ENCODE measurements at regions not wholly inside any gene's neighbourhood (a gene's known extent, or its start where the extent isn't known, plus 50 kb on each side); places are given as distances from the start of the nearest gene placed in this dataset.
"Not testable (repeated sequence)": the region's sequence is repeated elsewhere in the genome, so short reads cannot be mapped to it uniquely, and the experiment has no call there.

GRCh38 chr14:43361751-43362150 lies 1145.3 kb downstream of the FSCB start:
- no peak for DNase-seq

- no peak for DNase-seq
Observed at GRCh38 chr14:43360239-43360638, 1146.8 kb downstream of the FSCB start.

GRCh38 chr14:43359317-43359716 lies 1147.8 kb downstream of the FSCB start:
- no peak for DNase-seq

- no peak for DNase-seq
Observed at GRCh38 chr14:43356979-43357545, 1150.0 kb downstream of the FSCB start.

- DNase-seq, result no peak
Observed at GRCh38 chr14:43356382-43356781, 1150.7 kb downstream of the FSCB start.

GRCh38 chr14:43341921-43342320 lies 1165.2 kb downstream of the FSCB start:
- DNase-seq, result no peak

- DNase-seq, result no peak
Observed at GRCh38 chr14:43338713-43339112, 1168.4 kb downstream of the FSCB start.

- no peak for DNase-seq
Observed at GRCh38 chr14:43336351-43336750, 1170.7 kb downstream of the FSCB start.

- not testable (repeated sequence) for DNase-seq
Observed at GRCh38 chr14:43326501-43327407, 1180.3 kb downstream of the FSCB start.

GRCh38 chr14:43316427-43316826 lies 1190.7 kb downstream of the FSCB start:
- no peak for DNase-seq

- DNase-seq, result no peak
Observed at GRCh38 chr14:43313719-43314118, 1193.4 kb downstream of the FSCB start.

- DNase-seq, result no peak
Observed at GRCh38 chr14:43308421-43309110, 1198.5 kb downstream of the FSCB start.

GRCh38 chr14:43307836-43308235 lies 1199.2 kb downstream of the FSCB start:
- DNase-seq, result no peak

GRCh38 chr14:43306053-43306452 lies 1201.0 kb downstream of the FSCB start:
- no peak for DNase-seq

- no peak for DNase-seq
Observed at GRCh38 chr14:43297794-43298193, 1209.3 kb downstream of the FSCB start.

GRCh38 chr14:43296061-43296460 lies 1211.0 kb downstream of the FSCB start:
- not testable (repeated sequence) for DNase-seq

- no peak for DNase-seq
Observed at GRCh38 chr14:43285575-43285974, 1221.5 kb downstream of the FSCB start.

GRCh38 chr14:43260056-43260455 lies 1247.0 kb downstream of the FSCB start:
- DNase-seq, result no peak

GRCh38 chr14:43258396-43258795 lies 1248.7 kb downstream of the FSCB start:
- DNase-seq, result no peak

GRCh38 chr14:43256996-43257395 lies 1250.1 kb downstream of the FSCB start:
- not testable (repeated sequence) for DNase-seq

- DNase-seq, result no peak
Observed at GRCh38 chr14:43252866-43253265, 1254.2 kb downstream of the FSCB start.

- DNase-seq, result no peak
Observed at GRCh38 chr14:43249591-43249990, 1257.5 kb downstream of the FSCB start.

- no peak for DNase-seq
Observed at GRCh38 chr14:43249116-43249515, 1258.0 kb downstream of the FSCB start.

GRCh38 chr14:43247877-43248276 lies 1259.2 kb downstream of the FSCB start:
- DNase-seq, result no peak

Measured in NCI-H524 treated with DMSO at 0.1 percent for 48 hours (cell line).